Sigmoid colon (tissue), 4 donors: ENCODE measurements at regions not wholly inside any gene's neighbourhood (a gene's known extent, or its start where the extent isn't known, plus 50 kb on each side); places are given as distances from the start of the nearest gene placed in this dataset.

Source experiments
- CTCF ChIP-seq, 4 experiments: fragments of 450-650 bp in 3 of 4; fragments of 200-600 bp in 1 of 4; IDR thresholded peaks; one replicate each; pipeline ENCODE4 v1.5.1; 2016 to 2019; ENCODE audit warnings: antibody characterized with exemption in 4 of 4, mild to moderate bottlenecking in 3 of 4, moderate library complexity in 2 of 4
- EP300 ChIP-seq, 4 donors: sonication (generic); formaldehyde crosslinking; IDR thresholded peaks; one replicate each; pipeline ENCODE4 v1.6.1; 2017; ENCODE audit warnings: antibody characterized with exemption in 4 of 4
- POLR2A ChIP-seq, 2 donors: fragments of 450-650 bp; IDR thresholded peaks; one replicate each; pipeline ENCODE4 v1.6.1; 2016; ENCODE audit warnings: antibody characterized with exemption in 2 of 2, mild to moderate bottlenecking in 2 of 2, moderate library complexity in 2 of 2

- TF ChIP-seq CTCF (IDR thresholded peaks at IDR 0.05) (no peak), POLR2A (IDR thresholded peaks at IDR 0.05) (no peak), EP300 (IDR thresholded peaks at IDR 0.05) (no peak)
Observed at GRCh38 chr6:3560211-3560610, 103.4 kb upstream of the SLC22A23 start.
